NB4 (cell line): ENCODE measurements at regions not wholly inside any gene's neighbourhood (a gene's known extent, or its start where the extent isn't known, plus 50 kb on each side); places are given as distances from the start of the nearest gene placed in this dataset.
A peak's percentile ranks its signal among the peaks of the same experiment; 100 is the strongest.

Source experiments
- DNase-seq: peaks from one replicate; pipeline ENCODE4 v3.0.0; 2010; ENCODE audit warnings: low read depth
- H3K4me3 ChIP-seq: one replicate; pipeline ENCODE4 v1.5.1; 2011; ENCODE audit warnings: mild to moderate bottlenecking, low read depth, low read length, moderate library complexity
- CTCF ChIP-seq: IDR thresholded peaks from one replicate; pipeline ENCODE4 v1.5.1; 2012; ENCODE audit warnings: low read depth, low read length
- MAX ChIP-seq: IDR thresholded peaks from 2 replicates; pipeline ENCODE4 v1.6.1; 2011; ENCODE audit warnings: low read depth, low read length
- MYC ChIP-seq: IDR thresholded peaks from 2 replicates; pipeline ENCODE4 v1.6.1; 2011; ENCODE audit warnings: low read depth, low read length
- POLR2A ChIP-seq: IDR thresholded peaks from 2 replicates; pipeline ENCODE4 v1.6.1; 2011; ENCODE audit warnings: mild to moderate bottlenecking; ENCODE audit not compliant: insufficient read length; ENCODE audit errors: extremely low read depth

DNA sequence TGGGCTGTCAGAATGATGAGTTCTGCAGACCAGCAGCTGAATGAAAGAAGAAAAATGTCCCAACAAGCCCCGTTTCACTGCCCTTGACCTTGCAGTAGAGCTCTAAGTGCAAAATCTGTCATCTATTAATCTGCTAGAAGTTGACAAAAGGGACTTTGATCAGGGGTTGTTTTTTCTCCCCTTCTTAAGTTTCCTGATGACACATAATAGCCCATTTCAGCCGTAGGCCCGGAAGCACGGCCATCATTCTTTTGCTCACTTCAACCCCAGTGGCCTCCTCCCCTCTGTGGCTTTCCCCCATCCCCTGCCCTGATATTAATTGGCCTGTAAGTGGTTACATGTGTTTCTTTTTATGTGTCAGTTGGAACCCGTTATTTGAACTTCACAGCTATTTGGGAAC is 298.9 kb downstream of the RPLP1 start:
- TF ChIP-seq CTCF (no peak), MAX (no peak), MYC (no peak), POLR2A (no peak)
- no peak for DNase-seq
- H3K4me3 ChIP-seq, result no peak overlapping the region

- H3K4me3 ChIP-seq, result no peak overlapping the region
- DNase-seq, result no peak
- TF ChIP-seq MYC (no peak), POLR2A (no peak), CTCF (no peak), MAX (no peak)
These were observed 301.2 kb downstream of the RPLP1 start for GRCh38 chr15:69753867-69754266.

DNA sequence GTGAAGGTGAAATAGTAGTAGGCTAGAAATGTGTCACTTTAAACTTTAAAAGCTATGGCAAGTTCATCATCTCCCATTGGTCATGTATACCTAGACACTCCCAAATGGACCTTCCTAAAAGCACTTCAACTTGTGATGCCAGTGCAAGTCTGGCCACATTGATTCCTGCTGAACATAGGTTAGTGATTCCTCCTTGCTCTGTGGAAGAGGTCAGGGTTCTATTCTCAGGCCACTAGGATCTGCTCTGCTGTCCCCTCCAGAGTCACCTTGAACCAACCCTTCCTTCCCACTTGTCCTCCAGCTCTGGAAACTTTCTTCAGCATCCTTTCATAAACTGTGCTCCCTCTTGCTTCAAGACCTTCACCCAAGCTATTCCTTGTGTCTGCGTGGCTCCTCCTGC is 301.7 kb downstream of the RPLP1 start:
- no peak for DNase-seq
- TF ChIP-seq POLR2A, result no peak
- H3K4me3 ChIP-seq, result no peak overlapping the region

DNA sequence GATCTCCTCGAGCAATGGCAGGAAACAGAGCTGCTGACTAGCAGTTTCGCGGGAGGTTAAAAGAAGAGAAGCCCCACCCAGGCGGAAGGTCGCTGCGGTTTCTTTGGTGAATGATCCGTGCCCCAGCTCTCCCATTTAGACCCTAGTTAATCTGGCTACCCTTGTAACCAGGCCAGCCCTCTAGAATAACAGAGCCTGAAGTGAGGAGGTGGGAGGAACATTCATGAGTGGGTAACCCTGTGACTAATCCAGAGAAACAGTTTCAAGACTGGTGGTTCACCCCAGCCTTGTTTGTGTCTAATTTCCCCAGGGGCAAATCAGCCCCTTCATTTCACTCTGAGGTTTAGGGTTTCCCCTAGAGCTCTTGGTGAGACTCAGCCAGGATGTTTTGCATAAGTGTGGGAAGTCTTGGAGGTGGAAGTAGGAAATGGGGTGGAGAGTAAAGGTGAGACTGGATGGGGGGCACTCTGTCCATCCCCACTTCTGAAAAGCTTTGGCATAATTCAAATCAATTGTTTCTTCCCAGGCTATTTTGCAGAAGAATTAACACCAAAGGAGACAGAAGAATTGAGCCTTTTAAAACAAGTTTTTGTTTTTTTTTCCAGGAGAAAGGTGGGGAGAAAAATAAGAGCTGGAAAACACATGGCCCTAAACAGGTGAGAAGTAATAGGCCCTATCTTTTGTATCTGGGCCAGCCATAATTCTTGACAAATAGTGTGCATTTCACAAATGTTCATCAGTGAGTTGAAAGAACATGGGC is 303.1 kb downstream of the RPLP1 start:
- no peak overlapping the region for H3K4me3 ChIP-seq
- peak; percentile 95 for DNase-seq
- peak; percentile 43; the same call in 1 of the 2 replicates for TF ChIP-seq MYC
- TF ChIP-seq CTCF, result no peak
- peak; percentile 31; the same call in 1 of the 2 replicates for TF ChIP-seq MAX
- TF ChIP-seq POLR2A, result no peak

DNA sequence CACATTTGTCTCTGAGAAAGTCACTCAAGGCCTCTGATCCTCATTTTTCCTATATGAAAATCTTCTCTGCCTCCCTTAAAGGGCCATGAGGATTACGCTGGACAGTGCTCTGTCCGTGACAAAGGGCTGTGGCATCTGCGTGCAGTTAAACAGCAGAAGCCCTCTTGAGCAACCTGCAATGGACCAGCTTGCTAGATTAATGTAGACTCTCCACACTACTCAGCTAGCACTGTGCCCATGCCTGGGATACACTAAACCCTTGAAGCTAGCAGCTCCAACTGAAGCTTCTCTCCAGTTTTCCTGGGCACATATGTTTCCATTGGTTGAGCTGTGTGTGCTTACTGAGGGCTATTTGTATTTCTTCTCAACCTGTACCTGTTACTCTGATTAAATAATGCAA is 303.8 kb downstream of the RPLP1 start:
- TF ChIP-seq POLR2A (no peak), CTCF (no peak), MAX (no peak), MYC (no peak)
- H3K4me3 ChIP-seq, result no peak overlapping the region
- peak; percentile 20 for DNase-seq

DNA sequence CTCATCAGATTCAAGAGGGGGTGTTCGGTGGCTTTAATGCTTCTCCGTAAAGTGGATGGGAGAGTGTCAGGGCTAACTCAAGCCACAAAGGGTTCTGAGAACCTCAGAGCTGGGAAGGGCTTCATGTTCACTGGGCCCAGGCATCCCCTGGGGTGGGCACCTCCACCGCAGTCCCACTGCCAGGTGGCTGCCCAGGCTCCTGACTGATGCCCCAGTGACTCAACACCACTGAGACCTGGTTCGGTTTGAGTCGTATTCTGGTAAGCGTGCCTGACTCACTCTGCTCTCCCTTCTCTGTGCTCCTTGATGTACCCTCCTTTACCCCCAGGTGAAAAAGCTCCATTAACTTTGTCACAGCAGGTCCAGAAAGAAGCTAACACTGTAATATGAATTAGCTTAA is 304.6 kb downstream of the RPLP1 start:
- peak; percentile 18 for DNase-seq
- TF ChIP-seq MYC (no peak), CTCF (no peak), MAX (no peak), POLR2A (no peak)
- no peak overlapping the region for H3K4me3 ChIP-seq
